SK-N-SH treated with all-trans-retinoic acid at 6 μM for 48 hours (cell line): ENCODE measurements at regions not wholly inside any gene's neighbourhood (a gene's known extent, or its start where the extent isn't known, plus 50 kb on each side); places are given as distances from the start of the nearest gene placed in this dataset.

ENCODE experiments used
- ATAC-seq: fragments of 200-7000 bp; cut with Tn5 transposase; 3 replicates; pipeline ENCODE4 v1.9.1; 2020; ENCODE audit warnings: mild to moderate bottlenecking, moderate library complexity
- ARNTL ChIP-seq: fragments of 450-650 bp; formaldehyde crosslinking; IDR thresholded peaks from 2 replicates; pipeline ENCODE4 v1.5.0; 2020; ENCODE audit warnings: low read depth, mild to moderate bottlenecking, moderate library complexity, borderline replicate concordance
- BACH2 ChIP-seq: fragments of 250-450 bp; sonication (Bioruptor Pico); IDR thresholded peaks from 2 replicates; pipeline ENCODE4 v1.9.0; 2021; ENCODE audit warnings: mild to moderate bottlenecking, borderline replicate concordance
- CREB5 ChIP-seq: fragments of 250-450 bp; sonication (Bioruptor Pico); IDR thresholded peaks from 2 replicates; pipeline ENCODE4 v1.5.1; 2020; ENCODE audit warnings: low read depth, mild to moderate bottlenecking, moderate library complexity
- CSRNP3 ChIP-seq: fragments of 250-450 bp; sonication (Bioruptor Pico); IDR thresholded peaks from 2 replicates; pipeline ENCODE4 v1.5.1; 2021; ENCODE audit warnings: mild to moderate bottlenecking, moderate library complexity
- ESRRG ChIP-seq: fragments of 250-450 bp; sonication (Bioruptor Pico); IDR thresholded peaks from 2 replicates; pipeline ENCODE4 v1.6.1; 2021; ENCODE audit warnings: mild to moderate bottlenecking
- ISL1 ChIP-seq: fragments of 250-450 bp; sonication (Bioruptor Pico); IDR thresholded peaks from 2 replicates; pipeline ENCODE4 v2.1.2; 2022; ENCODE audit warnings: mild to moderate bottlenecking, moderate library complexity
- OSR1 ChIP-seq: fragments of 250-450 bp; sonication (Bioruptor Pico); IDR thresholded peaks from 2 replicates; pipeline ENCODE4 v1.8.0; 2022; ENCODE audit warnings: moderate library complexity, mild to moderate bottlenecking, inconsistent platforms
- PATZ1 ChIP-seq: fragments of 250-450 bp; sonication (Bioruptor Pico); IDR thresholded peaks from 2 replicates; pipeline ENCODE4 v1.8.0; 2020; ENCODE audit warnings: mild to moderate bottlenecking, moderate library complexity, borderline replicate concordance
- POU6F1 ChIP-seq: fragments of 250-450 bp; sonication (Bioruptor Pico); IDR thresholded peaks from 2 replicates; pipeline ENCODE4 v1.8.0; 2021; ENCODE audit warnings: low read depth, mild to moderate bottlenecking, moderate library complexity, borderline replicate concordance
- PPARA ChIP-seq: fragments of 250-450 bp; sonication (Bioruptor Pico); IDR thresholded peaks from 2 replicates; pipeline ENCODE4 v1.5.0; 2020; ENCODE audit warnings: mild to moderate bottlenecking, borderline replicate concordance
- RARB ChIP-seq: fragments of 250-450 bp; sonication (Bioruptor Pico); IDR thresholded peaks from 2 replicates; pipeline ENCODE4 v1.8.0; 2021; ENCODE audit warnings: mild to moderate bottlenecking, moderate library complexity
- SNAI2 ChIP-seq: fragments of 250-450 bp; sonication (Bioruptor Pico); IDR thresholded peaks from 2 replicates; pipeline ENCODE4 v1.5.0; 2020; ENCODE audit warnings: mild to moderate bottlenecking, moderate library complexity
- TCF4 ChIP-seq: fragments of 250-450 bp; sonication (Bioruptor Pico); IDR thresholded peaks from 2 replicates; pipeline ENCODE4 v1.8.0; 2021; ENCODE audit warnings: mild to moderate bottlenecking, moderate library complexity, borderline replicate concordance
- TOX ChIP-seq: fragments of 250-450 bp; sonication (Bioruptor Pico); IDR thresholded peaks from 2 replicates; pipeline ENCODE4 v1.8.0; 2021; ENCODE audit warnings: mild to moderate bottlenecking, moderate library complexity, borderline replicate concordance
- TSHZ2 ChIP-seq: fragments of 250-450 bp; sonication (Bioruptor Pico); IDR thresholded peaks from 2 replicates; pipeline ENCODE4 v1.5.0; 2020; ENCODE audit warnings: mild to moderate bottlenecking, moderate library complexity
- ZC3H10 ChIP-seq: fragments of 250-450 bp; sonication (Bioruptor Pico); IDR thresholded peaks from 2 replicates; pipeline ENCODE4 v1.5.1; 2021; ENCODE audit warnings: mild to moderate bottlenecking, moderate library complexity
- ZFP3 ChIP-seq: fragments of 250-450 bp; sonication (Bioruptor Pico); IDR thresholded peaks from 2 replicates; pipeline ENCODE4 v1.5.0; 2020; ENCODE audit warnings: mild to moderate bottlenecking, moderate library complexity
- ZFP30 ChIP-seq: fragments of 450-650 bp; formaldehyde crosslinking; IDR thresholded peaks from 2 replicates; pipeline ENCODE4 v1.5.0; 2022; ENCODE audit warnings: mild to moderate bottlenecking, moderate library complexity
- ZNF565 ChIP-seq: fragments of 450-650 bp; formaldehyde crosslinking; conservative IDR thresholded peaks from 2 replicates; pipeline ENCODE4 v1.5.0; 2020; ENCODE audit warnings: low read depth, mild to moderate bottlenecking, moderate library complexity
- ZNF70 ChIP-seq: fragments of 450-650 bp; formaldehyde crosslinking; IDR thresholded peaks from 2 replicates; pipeline ENCODE4 v1.5.0; 2020; ENCODE audit warnings: mild to moderate bottlenecking, moderate library complexity
- ZNF8 ChIP-seq: fragments of 450-650 bp; formaldehyde crosslinking; IDR thresholded peaks from 2 replicates; pipeline ENCODE4 v1.5.0; 2020; ENCODE audit warnings: mild to moderate bottlenecking, moderate library complexity

DNA sequence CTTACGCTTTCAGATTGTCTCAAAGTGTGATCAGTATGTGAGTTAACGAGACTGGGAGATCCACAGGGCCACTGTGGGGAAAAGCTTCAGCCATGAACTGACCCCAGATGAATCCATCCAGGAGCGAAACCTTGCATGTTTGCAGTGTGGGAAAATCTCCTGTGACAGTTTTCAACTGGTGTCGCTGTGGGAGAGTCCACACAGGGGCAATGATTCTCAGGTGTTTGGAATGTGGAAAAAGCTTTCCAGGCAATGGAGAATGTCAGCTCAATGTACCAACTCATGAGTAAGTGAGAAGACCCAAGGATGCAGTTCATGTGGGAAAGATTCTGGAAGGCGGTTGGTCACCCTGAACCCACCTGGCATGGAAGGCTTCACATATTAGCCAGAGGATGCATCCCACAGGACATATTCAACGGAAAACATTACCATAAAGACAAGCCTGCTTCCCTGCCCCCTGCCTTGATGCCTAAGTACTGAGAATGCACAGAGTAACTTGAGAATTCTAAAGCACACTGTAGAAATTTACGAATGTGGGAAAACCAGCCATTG is 204.1 kb upstream of the BMPER start:
- ATAC-seq = no peak
- no peak for TF ChIP-seq PPARA
- TF ChIP-seq ZNF565 (CRISPR knock-in tag) = no peak
- no peak for TF ChIP-seq ISL1 (CRISPR knock-in tag)
- TF ChIP-seq OSR1 = no peak
- no peak for TF ChIP-seq BACH2 (CRISPR knock-in tag)
- TF ChIP-seq TOX (CRISPR knock-in tag) = no peak
- TF ChIP-seq ARNTL (CRISPR knock-in tag) = no peak
- TF ChIP-seq PATZ1 (CRISPR knock-in tag) = no peak
- no peak for TF ChIP-seq ZC3H10 (CRISPR knock-in tag)
- TF ChIP-seq ESRRG (CRISPR knock-in tag) = no peak
- no peak for TF ChIP-seq SNAI2 (CRISPR knock-in tag)
- no peak for TF ChIP-seq ZNF70 (CRISPR knock-in tag)

DNA sequence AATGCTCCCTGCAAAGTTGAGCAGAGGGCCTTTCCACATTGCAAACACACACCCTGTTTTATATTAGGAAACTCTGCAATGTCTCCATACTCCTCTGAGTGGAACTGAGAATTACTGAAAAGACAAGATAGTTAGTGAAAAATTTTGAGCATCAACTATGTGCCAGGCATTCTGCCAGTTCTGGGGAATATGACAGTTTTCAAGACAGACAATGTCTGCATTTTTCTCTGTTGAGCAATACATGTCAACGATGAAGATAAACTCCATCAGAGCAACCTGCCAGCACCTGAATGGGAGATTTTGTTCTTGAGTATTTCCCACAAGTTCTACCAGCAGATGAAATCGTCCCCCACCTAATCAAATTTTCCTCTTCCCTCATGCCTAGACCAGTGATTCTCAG is 203.4 kb upstream of the BMPER start:
- no peak for ATAC-seq

DNA sequence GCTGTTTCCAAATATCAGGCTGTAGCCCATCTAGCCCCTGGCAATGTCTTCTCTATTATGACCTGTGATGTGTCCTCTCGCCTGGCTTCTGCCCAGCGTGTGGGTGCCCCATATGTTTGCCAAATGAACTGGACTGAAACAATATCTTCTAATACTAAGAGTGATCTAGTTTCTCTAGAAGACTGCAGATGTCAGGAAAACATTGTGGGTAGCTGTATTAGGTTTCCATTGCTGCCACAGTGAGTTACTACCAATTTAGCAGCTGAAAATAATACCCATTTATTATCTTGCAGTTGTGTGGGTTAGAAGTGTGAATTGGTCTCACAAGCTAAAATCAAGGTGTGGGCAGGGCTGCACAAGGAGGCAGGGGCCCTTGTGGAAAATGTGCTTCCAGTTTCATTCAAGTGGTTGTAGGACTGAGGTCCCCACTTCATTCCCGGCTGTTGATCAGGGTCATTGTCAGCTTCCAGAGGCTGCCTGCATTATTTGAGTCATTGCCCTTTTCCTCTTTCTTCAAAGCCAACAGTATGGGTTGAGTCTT is 202.8 kb upstream of the BMPER start:
- no peak for TF ChIP-seq POU6F1 (CRISPR knock-in tag)
- no peak for TF ChIP-seq CSRNP3 (CRISPR knock-in tag)
- TF ChIP-seq ZNF8 = no peak
- TF ChIP-seq ZFP30 (CRISPR knock-in tag) = no peak
- no peak for TF ChIP-seq TCF4 (CRISPR knock-in tag)
- no peak for TF ChIP-seq CREB5 (CRISPR knock-in tag)
- TF ChIP-seq ISL1 (CRISPR knock-in tag) = no peak

More for the DNA sequence above, 203.4 kb upstream of the BMPER start:
- no peak for TF ChIP-seq ESRRG (CRISPR knock-in tag)
- no peak for TF ChIP-seq RARB (CRISPR knock-in tag)

GRCh38 chr7:33705333-33705833 is 200.0 kb upstream of the BMPER start:
- TF ChIP-seq TOX (CRISPR knock-in tag) (no peak), CSRNP3 (CRISPR knock-in tag) (no peak), ZNF565 (CRISPR knock-in tag) (no peak), ZFP30 (CRISPR knock-in tag) (no peak), SNAI2 (CRISPR knock-in tag) (no peak), OSR1 (no peak), PPARA (no peak), CREB5 (CRISPR knock-in tag) (no peak), POU6F1 (CRISPR knock-in tag) (no peak), TSHZ2 (no peak), ZFP3 (CRISPR knock-in tag) (no peak), BACH2 (CRISPR knock-in tag) (no peak)
- ATAC-seq = no peak

More for the DNA sequence above, 202.8 kb upstream of the BMPER start:
- ATAC-seq = no peak
